Spleen (tissue), 7 donors: ENCODE measurements at regions not wholly inside any gene's neighbourhood (a gene's known extent, or its start where the extent isn't known, plus 50 kb on each side); places are given as distances from the start of the nearest gene placed in this dataset.

ENCODE experiments used
- POLR2A ChIP-seq, 3 donors: fragments of 450-650 bp; IDR thresholded peaks; one replicate each; pipeline ENCODE4 v1.5.1; 2017; ENCODE audit warnings: antibody characterized with exemption in 3 of 3, mild to moderate bottlenecking in 1 of 3
- POLR2AphosphoS5 ChIP-seq, 3 donors: sonication (generic); formaldehyde crosslinking; IDR thresholded peaks; one replicate each; pipeline ENCODE4 v1.5.1; 2017; ENCODE audit warnings: antibody characterized with exemption in 3 of 3
- TF ChIP-seq, protein P1 (sequence below), 11 experiments: fragments of 200-600 bp in 7 of 11; fragments of 450-650 bp in 4 of 11; sonication (generic) in 4 of 11; IDR thresholded peaks in 8 of 11; conservative IDR thresholded peaks in 3 of 11; 1 replicate in 7 of 11; 2 replicates in 4 of 11; pipeline versions ENCODE4 v1.4.0 to v1.8.0; 2016 to 2021; ENCODE audit warnings: antibody characterized with exemption in 11 of 11, inconsistent platforms in 4 of 11, mild to moderate bottlenecking in 1 of 11
- donor health status: DM: no; HTN: no; CAD: no; lungs with moderate emphysema.
- donor health status: DM: no; HTN: no; CAD: no.
- donor health status: DM: no; HTN: no; CAD: no.

DNA sequence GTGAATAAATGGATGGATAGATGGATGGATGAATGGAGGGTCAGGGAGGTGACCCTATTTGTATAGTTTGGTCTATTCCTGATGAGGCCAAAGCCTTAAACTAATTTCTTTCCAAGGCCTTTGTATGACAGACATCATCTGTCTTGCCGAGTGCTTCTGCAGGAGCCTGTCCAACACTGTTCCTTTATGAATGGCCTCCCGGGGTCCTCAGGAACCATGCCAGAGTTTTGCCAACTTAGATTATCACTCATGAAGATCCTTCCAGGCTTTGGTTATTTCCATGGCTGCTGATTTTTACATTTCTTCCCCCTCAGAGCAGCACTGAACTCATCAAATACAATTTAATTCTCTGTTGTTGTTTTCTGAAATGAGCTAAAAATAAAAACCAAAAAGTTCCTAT, 133.0 kb upstream of the SOX2 start:
- TF ChIP-seq, protein P1, sequence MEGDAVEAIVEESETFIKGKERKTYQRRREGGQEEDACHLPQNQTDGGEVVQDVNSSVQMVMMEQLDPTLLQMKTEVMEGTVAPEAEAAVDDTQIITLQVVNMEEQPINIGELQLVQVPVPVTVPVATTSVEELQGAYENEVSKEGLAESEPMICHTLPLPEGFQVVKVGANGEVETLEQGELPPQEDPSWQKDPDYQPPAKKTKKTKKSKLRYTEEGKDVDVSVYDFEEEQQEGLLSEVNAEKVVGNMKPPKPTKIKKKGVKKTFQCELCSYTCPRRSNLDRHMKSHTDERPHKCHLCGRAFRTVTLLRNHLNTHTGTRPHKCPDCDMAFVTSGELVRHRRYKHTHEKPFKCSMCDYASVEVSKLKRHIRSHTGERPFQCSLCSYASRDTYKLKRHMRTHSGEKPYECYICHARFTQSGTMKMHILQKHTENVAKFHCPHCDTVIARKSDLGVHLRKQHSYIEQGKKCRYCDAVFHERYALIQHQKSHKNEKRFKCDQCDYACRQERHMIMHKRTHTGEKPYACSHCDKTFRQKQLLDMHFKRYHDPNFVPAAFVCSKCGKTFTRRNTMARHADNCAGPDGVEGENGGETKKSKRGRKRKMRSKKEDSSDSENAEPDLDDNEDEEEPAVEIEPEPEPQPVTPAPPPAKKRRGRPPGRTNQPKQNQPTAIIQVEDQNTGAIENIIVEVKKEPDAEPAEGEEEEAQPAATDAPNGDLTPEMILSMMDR (IDR thresholded peaks at IDR 0.05 in 8 of 11, conservative IDR thresholded peaks at IDR 0.05 in 3 of 11) = no peak
- TF ChIP-seq POLR2AphosphoS5 (IDR thresholded peaks at IDR 0.05) (no peak), POLR2A (IDR thresholded peaks at IDR 0.05) (no peak)
